CD14-positive monocyte (primary cell): ENCODE measurements at regions not wholly inside any gene's neighbourhood (a gene's known extent, or its start where the extent isn't known, plus 50 kb on each side); places are given as distances from the start of the nearest gene placed in this dataset.

Experiments
- DNase-seq, 3 donors: peaks; one replicate each; pipeline ENCODE4 v3.0.0-alpha.2; 2011 to 2022
- H2AFZ ChIP-seq: 2 replicates; pipeline ENCODE4 v1.6.0; 2012; ENCODE audit warnings: mild to moderate bottlenecking, low read depth, low read length, inconsistent platforms; ENCODE audit not compliant: insufficient read depth, poor library complexity, severe bottlenecking
- H3K27ac ChIP-seq, 2 donors: 1 replicate in 1 of 2; 2 replicates in 1 of 2; pipeline ENCODE4 v1.5.1; 2012 to 2013; ENCODE audit warnings: low read length in 2 of 2, control low read depth in 1 of 2, inconsistent platforms in 1 of 2, low read depth in 1 of 2, mild to moderate bottlenecking in 1 of 2
- H3K27me3 ChIP-seq, 2 donors: one replicate each; pipeline versions ENCODE4 v1.6.0 to v1.6.1; 2011 to 2013; ENCODE audit warnings: low read length in 2 of 2; ENCODE audit not compliant: control insufficient read depth in 2 of 2, insufficient read depth in 2 of 2
- H3K36me3 ChIP-seq, 2 donors: replicated peaks in 1 of 2; 1 replicate in 1 of 2; 2 replicates in 1 of 2; pipeline versions ENCODE4 v1.5.1 to v1.6.1; 2012 to 2013; ENCODE audit warnings: low read length in 2 of 2, control low read depth in 1 of 2, inconsistent platforms in 1 of 2, mild to moderate bottlenecking in 1 of 2; ENCODE audit not compliant: insufficient read depth in 2 of 2, control insufficient read depth in 1 of 2
- H3K4me1 ChIP-seq, 2 donors: 1 replicate in 1 of 2; 2 replicates in 1 of 2; pipeline versions ENCODE4 v1.5.1 to v1.6.1; 2012 to 2013; ENCODE audit warnings: low read length in 2 of 2, control low read depth in 1 of 2, inconsistent platforms in 1 of 2, mild to moderate bottlenecking in 1 of 2, moderate library complexity in 1 of 2; ENCODE audit not compliant: insufficient read depth in 2 of 2, control insufficient read depth in 1 of 2
- H3K4me2 ChIP-seq: replicated peaks from 2 replicates; pipeline ENCODE3; 2012; ENCODE audit warnings: low read length, moderate library complexity, mild to moderate bottlenecking; ENCODE audit not compliant: poor library complexity, severe bottlenecking; ENCODE audit errors: extremely low read depth
- H3K4me3 ChIP-seq, 3 experiments: fragments of 200-600 bp in 1 of 3; sonication (generic) in 1 of 3; replicated peaks in 1 of 3; 1 replicate in 2 of 3; 2 replicates in 1 of 3; pipeline ENCODE4 v1.5.1; 2011 to 2013; ENCODE audit warnings: low read length in 3 of 3, mild to moderate bottlenecking in 3 of 3, control low read depth in 2 of 3, low read depth in 2 of 3, inconsistent platforms in 1 of 3, moderate library complexity in 1 of 3
- H3K79me2 ChIP-seq: 2 replicates; pipeline ENCODE4 v1.6.0; 2012; ENCODE audit warnings: mild to moderate bottlenecking, control low read depth, inconsistent platforms, low read length, moderate library complexity; ENCODE audit not compliant: insufficient read depth
- H3K9ac ChIP-seq: 2 replicates; pipeline ENCODE4 v1.6.0; 2017; ENCODE audit warnings: low read length, mild to moderate bottlenecking; ENCODE audit not compliant: insufficient read depth, poor library complexity, severe bottlenecking
- H3K9me3 ChIP-seq, 2 donors: replicated peaks in 1 of 2; 1 replicate in 1 of 2; 2 replicates in 1 of 2; pipeline versions ENCODE4 v1.5.1 to v1.6.1; 2012 to 2013; ENCODE audit warnings: low read length in 2 of 2, control low read depth in 1 of 2; ENCODE audit not compliant: control insufficient read depth in 1 of 2, insufficient read depth in 1 of 2
- H4K20me1 ChIP-seq: 2 replicates; pipeline ENCODE4 v1.6.0; 2012; ENCODE audit warnings: mild to moderate bottlenecking, low read length, control low read depth, moderate library complexity; ENCODE audit not compliant: insufficient read depth
- H3K27ac Mint-ChIP-seq, 7 donors: one replicate each; pipeline ENCODE4 v1.8.0; 2020; ENCODE audit warnings: mild to moderate bottlenecking in 7 of 7, mixed read lengths in 7 of 7, moderate library complexity in 6 of 7, inconsistent platforms in 2 of 7
- H3K27me3 Mint-ChIP-seq, 3 donors: one replicate each; pipeline ENCODE4 v1.8.0; 2021 to 2022; ENCODE audit warnings: low read depth in 3 of 3, mild to moderate bottlenecking in 3 of 3, mixed read lengths in 3 of 3, moderate library complexity in 3 of 3, inconsistent platforms in 1 of 3
- H3K36me3 Mint-ChIP-seq, 2 donors: one replicate each; pipeline ENCODE4 v1.8.0; 2020; ENCODE audit warnings: mixed read lengths in 2 of 2, inconsistent platforms in 1 of 2, mild to moderate bottlenecking in 1 of 2
- H3K4me1 Mint-ChIP-seq: one replicate; pipeline ENCODE4 v1.8.0; 2020; ENCODE audit warnings: mild to moderate bottlenecking, mixed read lengths
- H3K4me3 Mint-ChIP-seq, 2 donors: one replicate each; pipeline ENCODE4 v1.8.0; 2020; ENCODE audit warnings: mild to moderate bottlenecking in 2 of 2, mixed read lengths in 2 of 2, moderate library complexity in 1 of 2
- H3K9me3 Mint-ChIP-seq, 7 donors: one replicate each; pipeline ENCODE4 v1.8.0; 2020 to 2022; ENCODE audit warnings: mixed read lengths in 7 of 7, mild to moderate bottlenecking in 6 of 7, moderate library complexity in 6 of 7, inconsistent platforms in 2 of 7
- CTCF ChIP-seq: fragments of 200-600 bp; IDR thresholded peaks from one replicate; pipeline ENCODE4 v1.8.0; 2022; ENCODE audit warnings: antibody characterized with exemption, mild to moderate bottlenecking
- WGBS: methylation state at CpG from one replicate; pipeline ENCODE4 v1.1.5; 2013; ENCODE audit warnings: missing lambda C conversion rate; ENCODE audit not compliant: insufficient coverage; 5-methylcytosine and 5-hydroxymethylcytosine counted together
- intact Hi-C, 2 donors: fragments of 100-400 bp; cut with micrococcal nuclease; formaldehyde crosslinking; loops; one replicate each; pipeline versions ENCODE4 v1.15.0 to v1.15.1; 2023

DNA sequence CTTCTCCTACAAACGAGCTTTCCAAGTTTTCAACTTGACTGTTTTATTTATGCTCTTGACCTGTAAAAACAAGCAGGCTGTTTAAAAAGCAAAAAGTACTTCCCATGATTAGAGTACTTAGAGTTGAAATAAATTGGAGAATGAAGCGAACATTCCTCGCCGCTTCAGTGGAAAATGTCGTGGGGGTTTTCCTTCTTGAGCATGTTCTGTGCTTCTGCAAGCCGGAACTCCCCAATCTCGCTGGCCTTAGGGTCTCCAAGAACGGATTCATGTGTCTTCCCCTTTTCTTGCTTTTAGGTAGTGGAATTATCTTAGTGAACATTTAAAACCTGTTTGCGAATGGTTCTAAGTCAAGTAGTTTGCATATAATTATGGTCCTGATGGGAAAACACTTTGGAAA, 103.6 kb upstream of the ZNF536 start:
- Mint-ChIP-seq H3K27me3 (peaks cover 6 to 13% (median 10%) of the 10 kb centered on the region in 3 donors), H3K4me1 (no peaks in the 10 kb centered on the region), H3K36me3 (no peaks in the 10 kb centered on the region), H3K9me3 (peaks cover 0 to 14% (median 5%) of the 10 kb centered on the region in 7 donors), H3K27ac (no peak overlapping the region), H3K4me3 (no peak overlapping the region)
- Histone ChIP-seq H4K20me1 (no peaks in the 10 kb centered on the region), H3K4me3 (no peak overlapping the region), H3K27ac (no peak overlapping the region), H3K27me3 (no peaks in the 10 kb centered on the region), H3K9me3 (peaks cover 0 to 5% of the 10 kb centered on the region in 2 donors), H3K9ac (no peak overlapping the region), H2AFZ (no peak overlapping the region), H3K79me2 (no peaks in the 10 kb centered on the region), H3K4me2 (no peak overlapping the region), H3K4me1 (no peaks in the 10 kb centered on the region), H3K36me3 (no peaks in the 10 kb centered on the region)
- no peak for DNase-seq
- intact Hi-C loops: no loop called here
- WGBS: 82% methylated on average over 7 of the region's 9 CpGs
- no peak for TF ChIP-seq CTCF

DNA sequence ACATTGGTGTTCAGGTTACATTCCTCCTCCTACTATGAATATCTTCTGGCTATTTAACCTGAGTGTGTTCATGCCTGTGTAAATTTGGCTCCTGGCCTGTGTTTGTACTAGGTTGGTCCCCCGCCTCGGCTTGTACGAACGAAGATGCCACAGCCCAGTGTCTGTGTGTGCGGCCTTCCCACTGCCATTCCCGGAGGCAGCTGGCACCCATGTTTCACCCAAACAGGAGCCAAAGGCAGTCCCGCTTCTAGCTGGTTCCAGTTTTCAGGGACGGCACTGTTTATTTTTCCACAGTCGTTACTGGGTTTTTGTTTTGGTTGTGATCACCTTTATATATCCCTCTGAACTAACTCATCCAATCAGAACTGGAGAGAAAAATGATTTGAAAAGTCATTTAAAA, 102.5 kb upstream of the ZNF536 start:
- no peak for TF ChIP-seq CTCF
- intact Hi-C loops: no loop called here
- Histone ChIP-seq H3K27ac (no peak overlapping the region), H3K79me2 (no peaks in the 10 kb centered on the region), H4K20me1 (no peaks in the 10 kb centered on the region), H3K9me3 (peaks cover 0 to 5% of the 10 kb centered on the region in 2 donors), H3K4me1 (no peaks in the 10 kb centered on the region), H3K36me3 (no peaks in the 10 kb centered on the region), H3K4me3 (no peak overlapping the region), H3K9ac (no peak overlapping the region), H3K27me3 (no peaks in the 10 kb centered on the region), H2AFZ (no peak overlapping the region), H3K4me2 (no peak overlapping the region)
- Mint-ChIP-seq H3K27ac (no peak overlapping the region), H3K4me3 (no peak overlapping the region), H3K4me1 (no peaks in the 10 kb centered on the region), H3K36me3 (no peaks in the 10 kb centered on the region), H3K9me3 (peaks cover 0 to 14% (median 5%) of the 10 kb centered on the region in 7 donors), H3K27me3 (peaks cover 6 to 13% (median 10%) of the 10 kb centered on the region in 3 donors)
- DNase-seq: no peak
- 89% methylated on average over 4 of the region's 9 CpGs for WGBS
